ENCODE measurements at regions not wholly inside any gene's neighbourhood (a gene's known extent, or its start where the extent isn't known, plus 50 kb on each side); places are given as distances from the start of the nearest gene placed in this dataset.
A peak's percentile ranks its signal among the peaks of the same experiment; 100 is the strongest.

DNA sequence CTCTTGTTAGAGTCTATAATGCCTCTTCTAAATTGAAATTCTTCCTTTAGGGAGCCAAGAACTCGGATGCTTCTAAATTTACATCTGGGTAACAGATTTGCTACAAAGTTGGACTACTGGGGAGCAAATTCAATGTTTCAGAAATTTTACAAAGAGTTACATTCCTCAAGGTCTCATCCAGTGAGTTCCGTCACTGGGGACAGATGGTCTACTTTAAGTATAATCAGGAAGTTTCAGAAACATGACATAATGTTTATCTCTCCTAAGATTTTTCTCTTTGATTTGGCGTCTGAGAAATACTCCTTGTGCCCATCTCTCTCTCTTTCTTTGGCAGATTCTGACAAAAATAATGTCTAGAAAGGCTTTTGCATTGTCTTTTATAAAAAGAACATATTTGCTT, 81.5 kb upstream of the MBNL2 start:
- Mint-ChIP-seq H3K27ac (no peak overlapping the region), H3K4me3 (peak overlapping the region; percentile 11), H3K27me3 (ENCODE audit: insufficient read depth) (peaks cover 9% of the 10 kb centered on the region), H3K36me3 (ENCODE audit: low read depth) (no peaks in the 10 kb centered on the region), H3K9me3 (no peaks in the 10 kb centered on the region), H3K4me1 (ENCODE audit: low read depth) (peaks cover 28% of the 10 kb centered on the region)
- no peak for DNase-seq
- TF ChIP-seq, protein P1, sequence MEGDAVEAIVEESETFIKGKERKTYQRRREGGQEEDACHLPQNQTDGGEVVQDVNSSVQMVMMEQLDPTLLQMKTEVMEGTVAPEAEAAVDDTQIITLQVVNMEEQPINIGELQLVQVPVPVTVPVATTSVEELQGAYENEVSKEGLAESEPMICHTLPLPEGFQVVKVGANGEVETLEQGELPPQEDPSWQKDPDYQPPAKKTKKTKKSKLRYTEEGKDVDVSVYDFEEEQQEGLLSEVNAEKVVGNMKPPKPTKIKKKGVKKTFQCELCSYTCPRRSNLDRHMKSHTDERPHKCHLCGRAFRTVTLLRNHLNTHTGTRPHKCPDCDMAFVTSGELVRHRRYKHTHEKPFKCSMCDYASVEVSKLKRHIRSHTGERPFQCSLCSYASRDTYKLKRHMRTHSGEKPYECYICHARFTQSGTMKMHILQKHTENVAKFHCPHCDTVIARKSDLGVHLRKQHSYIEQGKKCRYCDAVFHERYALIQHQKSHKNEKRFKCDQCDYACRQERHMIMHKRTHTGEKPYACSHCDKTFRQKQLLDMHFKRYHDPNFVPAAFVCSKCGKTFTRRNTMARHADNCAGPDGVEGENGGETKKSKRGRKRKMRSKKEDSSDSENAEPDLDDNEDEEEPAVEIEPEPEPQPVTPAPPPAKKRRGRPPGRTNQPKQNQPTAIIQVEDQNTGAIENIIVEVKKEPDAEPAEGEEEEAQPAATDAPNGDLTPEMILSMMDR (IDR thresholded peaks at IDR 0.05) = no peak

DNA sequence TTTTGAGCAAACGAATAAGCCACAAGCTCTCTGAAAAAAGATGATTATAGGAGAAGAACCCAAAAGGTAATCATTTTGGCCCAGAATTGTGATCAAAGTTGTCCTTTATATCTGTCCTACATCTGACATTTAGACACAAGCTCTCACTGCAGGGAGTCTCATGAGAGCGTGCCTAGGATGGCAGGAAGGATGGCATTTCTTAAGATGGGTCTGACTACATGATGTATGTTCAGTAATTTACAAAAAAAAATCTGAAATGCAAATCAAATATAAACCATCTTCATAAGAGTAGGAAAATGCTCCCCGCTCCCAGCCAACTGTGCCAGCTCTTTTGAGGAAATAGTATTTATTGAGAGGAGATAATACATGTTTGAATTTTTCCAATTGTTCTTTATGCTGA, 81.0 kb upstream of the MBNL2 start:
- no peaks in the 10 kb centered on the region for H3K9me3 Mint-ChIP-seq
- peaks cover 28% of the 10 kb centered on the region for H3K4me1 Mint-ChIP-seq (ENCODE audit: low read depth)
- H3K27me3 Mint-ChIP-seq (ENCODE audit: insufficient read depth) = peaks cover 11% of the 10 kb centered on the region
- TF ChIP-seq, protein P1 (IDR thresholded peaks at IDR 0.05) = no peak
- DNase-seq = no peak
- no peak overlapping the region for H3K27ac Mint-ChIP-seq
- H3K36me3 Mint-ChIP-seq (ENCODE audit: low read depth) = no peaks in the 10 kb centered on the region
- peak overlapping the region; percentile 12 for H3K4me3 Mint-ChIP-seq

DNA sequence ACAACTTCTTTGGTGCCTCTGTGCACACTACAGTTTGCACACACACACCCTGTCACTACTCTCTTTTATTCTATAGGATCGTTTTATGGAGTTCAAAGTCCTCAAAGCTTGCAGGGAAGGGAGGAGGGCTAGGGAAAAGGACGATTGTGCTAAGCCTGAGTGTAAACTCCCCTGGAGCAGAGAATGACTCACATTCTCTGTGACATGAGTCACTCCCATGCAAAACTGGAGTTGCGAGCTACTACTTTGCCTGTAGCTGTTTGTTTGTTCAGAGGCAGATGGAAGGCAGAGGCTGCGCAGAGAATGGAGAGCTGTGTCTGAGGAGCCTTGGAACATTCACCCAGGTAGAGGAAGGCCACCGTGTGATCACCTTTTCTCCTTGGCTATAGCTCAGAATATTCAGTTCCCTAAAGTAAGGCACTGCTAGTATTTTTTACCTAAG, 80.5 kb upstream of the MBNL2 start:
- peak; percentile 87 for DNase-seq
- Mint-ChIP-seq H3K27me3 (ENCODE audit: insufficient read depth) (peaks cover 8% of the 10 kb centered on the region), H3K4me3 (peak overlapping the region; percentile 12; the same call in 1 of the 2 replicates), H3K4me1 (ENCODE audit: low read depth) (peaks cover 28% of the 10 kb centered on the region), H3K27ac (peak overlapping the region; percentile 20; the same call in 1 of the 2 replicates), H3K9me3 (no peaks in the 10 kb centered on the region), H3K36me3 (ENCODE audit: low read depth) (no peaks in the 10 kb centered on the region)
- TF ChIP-seq, protein P1 (IDR thresholded peaks at IDR 0.05) = no peak

DNA sequence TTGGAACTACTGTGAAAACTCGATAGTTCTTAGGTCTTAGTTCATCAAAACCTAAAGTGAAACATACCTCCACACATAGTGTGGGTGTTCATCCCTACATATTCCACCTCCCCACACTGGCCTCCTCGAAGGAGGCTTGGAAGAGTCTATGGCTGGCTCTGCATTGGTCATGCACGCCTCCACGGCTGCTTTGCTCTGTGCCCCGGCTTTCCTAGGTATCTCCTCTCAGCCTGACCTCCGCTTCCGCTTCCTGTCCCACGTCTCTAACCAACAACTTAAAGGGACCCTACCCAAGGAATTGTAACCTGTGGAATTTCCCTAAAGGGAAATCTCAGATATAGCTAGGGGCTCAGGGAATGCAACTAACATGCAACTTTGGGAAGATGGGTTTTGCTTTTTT, 79.7 kb upstream of the MBNL2 start:
- Mint-ChIP-seq H3K27me3 (ENCODE audit: insufficient read depth) (peaks cover 10% of the 10 kb centered on the region), H3K4me1 (ENCODE audit: low read depth) (peaks cover 28% of the 10 kb centered on the region), H3K9me3 (no peaks in the 10 kb centered on the region), H3K36me3 (ENCODE audit: low read depth) (no peaks in the 10 kb centered on the region), H3K4me3 (no peak overlapping the region), H3K27ac (no peak overlapping the region)
- no peak for DNase-seq
- TF ChIP-seq, protein P1 (IDR thresholded peaks at IDR 0.05) = no peak

DNA sequence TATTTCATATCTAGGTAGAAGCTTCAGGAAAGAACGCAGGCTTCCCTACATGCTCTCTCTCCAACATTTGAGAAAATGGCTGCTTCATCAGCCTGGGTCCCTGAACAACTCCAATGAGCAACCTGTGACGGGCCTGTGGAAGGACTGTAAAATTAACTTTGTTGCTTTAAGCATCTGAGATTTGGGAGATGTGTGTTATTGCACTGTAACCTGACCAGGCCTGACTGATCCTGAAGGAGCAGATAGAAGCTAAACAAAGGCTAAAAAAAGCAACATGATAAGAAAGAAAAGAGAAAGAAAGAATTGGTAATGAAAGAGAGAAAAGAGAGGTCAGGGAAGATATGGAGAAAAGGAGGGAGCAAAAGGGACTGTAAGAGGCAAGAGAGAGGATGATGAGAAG, 77.1 kb upstream of the MBNL2 start:
- Mint-ChIP-seq H3K4me3 (no peak overlapping the region), H3K9me3 (no peaks in the 10 kb centered on the region), H3K27me3 (ENCODE audit: insufficient read depth) (peaks cover 21% of the 10 kb centered on the region), H3K36me3 (ENCODE audit: low read depth) (no peaks in the 10 kb centered on the region), H3K27ac (no peak overlapping the region), H3K4me1 (ENCODE audit: low read depth) (peaks cover 25% of the 10 kb centered on the region)
- TF ChIP-seq, protein P1 (IDR thresholded peaks at IDR 0.05) = no peak
- DNase-seq = no peak

DNA sequence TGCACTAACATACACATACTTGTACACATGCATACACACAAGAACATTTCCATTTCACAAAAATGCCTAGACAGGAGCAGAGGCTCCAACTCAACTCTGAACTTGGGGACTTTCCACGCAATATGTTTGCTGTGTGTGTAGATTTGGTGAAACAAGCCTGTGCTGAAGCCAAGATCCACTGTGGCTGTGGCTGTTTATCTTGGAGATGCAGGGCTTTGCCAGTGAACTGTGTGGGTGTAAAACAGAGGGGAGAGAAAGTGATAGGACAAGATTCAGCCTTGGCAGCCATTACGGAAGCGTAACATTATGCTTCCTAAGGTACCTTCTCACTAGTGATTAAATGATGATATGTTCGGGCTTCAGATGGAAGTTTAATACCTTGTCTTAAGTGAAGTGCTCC, 73.2 kb upstream of the MBNL2 start:
- H3K36me3 Mint-ChIP-seq (ENCODE audit: low read depth) = no peaks in the 10 kb centered on the region
- H3K27me3 Mint-ChIP-seq (ENCODE audit: insufficient read depth) = peaks cover 25% of the 10 kb centered on the region
- no peak for DNase-seq
- no peaks in the 10 kb centered on the region for H3K9me3 Mint-ChIP-seq
- no peaks in the 10 kb centered on the region for H3K4me1 Mint-ChIP-seq (ENCODE audit: low read depth)
- no peak overlapping the region for H3K4me3 Mint-ChIP-seq
- TF ChIP-seq, protein P1 (IDR thresholded peaks at IDR 0.05) = no peak
- no peak overlapping the region for H3K27ac Mint-ChIP-seq
